ENCODE measurements at regions not wholly inside any gene's neighbourhood (a gene's known extent, or its start where the extent isn't known, plus 50 kb on each side); places are given as distances from the start of the nearest gene placed in this dataset.

DNA sequence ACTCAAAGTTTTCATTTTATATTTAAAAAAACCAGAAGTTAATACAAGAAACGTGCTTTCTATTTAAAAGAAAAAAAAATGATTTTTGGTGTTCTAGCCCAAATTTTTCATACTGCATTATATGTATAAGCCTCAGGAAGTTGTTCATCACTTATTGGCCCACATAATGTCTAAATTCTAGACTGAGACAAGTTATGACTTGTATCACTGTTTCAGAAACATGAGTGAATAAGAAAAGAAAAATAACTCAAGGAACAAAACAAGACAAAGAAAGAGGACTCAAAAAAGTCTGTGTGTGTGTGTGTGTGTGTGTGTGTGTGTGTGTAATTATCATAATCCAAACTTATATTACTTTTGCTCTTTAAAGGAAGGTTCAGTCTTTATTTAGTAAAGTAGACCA lies 929.8 kb downstream of the GALC start:
- TF ChIP-seq CTCF (IDR thresholded peaks at IDR 0.05) (no peak), POLR2A (IDR thresholded peaks at IDR 0.05) (no peak)

Measured in esophagus squamous epithelium (tissue), 4 donors.